Liver (tissue), 3 donors: ENCODE measurements at regions not wholly inside any gene's neighbourhood (a gene's known extent, or its start where the extent isn't known, plus 50 kb on each side); places are given as distances from the start of the nearest gene placed in this dataset.

Experiments used
- EGR1 ChIP-seq, 2 donors: IDR thresholded peaks; 2 replicates each; pipeline ENCODE4 v1.6.1; 2016 to 2018; ENCODE audit warnings: antibody characterized with exemption in 2 of 2, low read depth in 2 of 2
- GABPA ChIP-seq, 2 donors: IDR thresholded peaks in 1 of 2; conservative IDR thresholded peaks in 1 of 2; 2 replicates each; pipeline ENCODE4 v1.6.1; 2016; ENCODE audit warnings: antibody characterized with exemption in 2 of 2, mild to moderate bottlenecking in 1 of 2, moderate library complexity in 1 of 2
- TAF1 ChIP-seq: conservative IDR thresholded peaks from 2 replicates; pipeline ENCODE4 v1.6.1; 2016; ENCODE audit warnings: antibody characterized with exemption, mild to moderate bottlenecking
- TF ChIP-seq, protein P1 (sequence below): fragments of 150-350 bp; IDR thresholded peaks from 2 replicates; pipeline ENCODE4 v1.5.1; 2017; ENCODE audit warnings: improper control_type of control experiment, low read depth, low read length; ENCODE audit not compliant: missing input control
- TF ChIP-seq, protein P2 (sequence below): IDR thresholded peaks from 2 replicates; pipeline ENCODE4 v1.6.1; 2016; ENCODE audit warnings: antibody characterized with exemption
- TF ChIP-seq, protein P3 (sequence below): IDR thresholded peaks from 2 replicates; pipeline ENCODE4 v1.6.1; 2016; ENCODE audit warnings: antibody characterized with exemption, mild to moderate bottlenecking
- TF ChIP-seq, protein P4 (sequence below): IDR thresholded peaks from 2 replicates; pipeline ENCODE4 v1.6.1; 2016; ENCODE audit warnings: antibody characterized with exemption
- donor health status: healthy.
- donor health status: healthy.

DNA sequence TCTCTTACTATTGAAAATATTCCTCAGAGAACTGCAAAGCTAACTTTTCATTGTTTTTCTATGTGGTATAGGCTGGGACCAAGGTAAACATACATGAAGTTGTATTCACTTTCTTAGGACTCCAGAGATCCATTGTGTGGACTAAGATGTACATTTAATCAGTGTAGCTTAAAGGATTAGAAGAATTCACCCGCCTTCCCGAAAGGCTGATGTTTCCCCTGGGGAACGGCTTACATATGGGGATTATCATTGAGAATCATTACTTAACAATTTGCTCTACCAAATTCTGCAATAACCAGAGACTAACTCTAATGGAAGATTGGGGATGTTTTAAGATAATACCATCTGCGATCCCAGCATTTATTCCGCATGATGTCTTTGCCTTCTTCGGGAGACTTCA lies 257.1 kb upstream of the KIAA1217 start:
- TF ChIP-seq, protein P1, sequence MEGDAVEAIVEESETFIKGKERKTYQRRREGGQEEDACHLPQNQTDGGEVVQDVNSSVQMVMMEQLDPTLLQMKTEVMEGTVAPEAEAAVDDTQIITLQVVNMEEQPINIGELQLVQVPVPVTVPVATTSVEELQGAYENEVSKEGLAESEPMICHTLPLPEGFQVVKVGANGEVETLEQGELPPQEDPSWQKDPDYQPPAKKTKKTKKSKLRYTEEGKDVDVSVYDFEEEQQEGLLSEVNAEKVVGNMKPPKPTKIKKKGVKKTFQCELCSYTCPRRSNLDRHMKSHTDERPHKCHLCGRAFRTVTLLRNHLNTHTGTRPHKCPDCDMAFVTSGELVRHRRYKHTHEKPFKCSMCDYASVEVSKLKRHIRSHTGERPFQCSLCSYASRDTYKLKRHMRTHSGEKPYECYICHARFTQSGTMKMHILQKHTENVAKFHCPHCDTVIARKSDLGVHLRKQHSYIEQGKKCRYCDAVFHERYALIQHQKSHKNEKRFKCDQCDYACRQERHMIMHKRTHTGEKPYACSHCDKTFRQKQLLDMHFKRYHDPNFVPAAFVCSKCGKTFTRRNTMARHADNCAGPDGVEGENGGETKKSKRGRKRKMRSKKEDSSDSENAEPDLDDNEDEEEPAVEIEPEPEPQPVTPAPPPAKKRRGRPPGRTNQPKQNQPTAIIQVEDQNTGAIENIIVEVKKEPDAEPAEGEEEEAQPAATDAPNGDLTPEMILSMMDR, result no peak
- TF ChIP-seq, protein P2, sequence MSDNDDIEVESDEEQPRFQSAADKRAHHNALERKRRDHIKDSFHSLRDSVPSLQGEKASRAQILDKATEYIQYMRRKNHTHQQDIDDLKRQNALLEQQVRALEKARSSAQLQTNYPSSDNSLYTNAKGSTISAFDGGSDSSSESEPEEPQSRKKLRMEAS, result no peak
- TF ChIP-seq EGR1 (IDR thresholded peaks at IDR 0.05; ENCODE audit: low read depth in 2 of 2), result no peak
- TF ChIP-seq, protein P3, sequence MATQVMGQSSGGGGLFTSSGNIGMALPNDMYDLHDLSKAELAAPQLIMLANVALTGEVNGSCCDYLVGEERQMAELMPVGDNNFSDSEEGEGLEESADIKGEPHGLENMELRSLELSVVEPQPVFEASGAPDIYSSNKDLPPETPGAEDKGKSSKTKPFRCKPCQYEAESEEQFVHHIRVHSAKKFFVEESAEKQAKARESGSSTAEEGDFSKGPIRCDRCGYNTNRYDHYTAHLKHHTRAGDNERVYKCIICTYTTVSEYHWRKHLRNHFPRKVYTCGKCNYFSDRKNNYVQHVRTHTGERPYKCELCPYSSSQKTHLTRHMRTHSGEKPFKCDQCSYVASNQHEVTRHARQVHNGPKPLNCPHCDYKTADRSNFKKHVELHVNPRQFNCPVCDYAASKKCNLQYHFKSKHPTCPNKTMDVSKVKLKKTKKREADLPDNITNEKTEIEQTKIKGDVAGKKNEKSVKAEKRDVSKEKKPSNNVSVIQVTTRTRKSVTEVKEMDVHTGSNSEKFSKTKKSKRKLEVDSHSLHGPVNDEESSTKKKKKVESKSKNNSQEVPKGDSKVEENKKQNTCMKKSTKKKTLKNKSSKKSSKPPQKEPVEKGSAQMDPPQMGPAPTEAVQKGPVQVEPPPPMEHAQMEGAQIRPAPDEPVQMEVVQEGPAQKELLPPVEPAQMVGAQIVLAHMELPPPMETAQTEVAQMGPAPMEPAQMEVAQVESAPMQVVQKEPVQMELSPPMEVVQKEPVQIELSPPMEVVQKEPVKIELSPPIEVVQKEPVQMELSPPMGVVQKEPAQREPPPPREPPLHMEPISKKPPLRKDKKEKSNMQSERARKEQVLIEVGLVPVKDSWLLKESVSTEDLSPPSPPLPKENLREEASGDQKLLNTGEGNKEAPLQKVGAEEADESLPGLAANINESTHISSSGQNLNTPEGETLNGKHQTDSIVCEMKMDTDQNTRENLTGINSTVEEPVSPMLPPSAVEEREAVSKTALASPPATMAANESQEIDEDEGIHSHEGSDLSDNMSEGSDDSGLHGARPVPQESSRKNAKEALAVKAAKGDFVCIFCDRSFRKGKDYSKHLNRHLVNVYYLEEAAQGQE, result no peak
- TF ChIP-seq, protein P4, sequence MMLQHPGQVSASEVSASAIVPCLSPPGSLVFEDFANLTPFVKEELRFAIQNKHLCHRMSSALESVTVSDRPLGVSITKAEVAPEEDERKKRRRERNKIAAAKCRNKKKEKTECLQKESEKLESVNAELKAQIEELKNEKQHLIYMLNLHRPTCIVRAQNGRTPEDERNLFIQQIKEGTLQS, result no peak
- TF ChIP-seq TAF1, result no peak
- TF ChIP-seq GABPA (IDR thresholded peaks at IDR 0.05 in 1 of 2, conservative IDR thresholded peaks at IDR 0.05 in 1 of 2), result no peak
